IMR-90 (cell line): ENCODE measurements at regions not wholly inside any gene's neighbourhood (a gene's known extent, or its start where the extent isn't known, plus 50 kb on each side); places are given as distances from the start of the nearest gene placed in this dataset.
A peak's percentile ranks its signal among the peaks of the same experiment; 100 is the strongest.

Experiments used
- ATAC-seq: fragments of 200-7000 bp; cut with Tn5 transposase; 2 replicates; pipeline ENCODE4 v1.9.1; 2020; ENCODE audit warnings: low read depth, mild to moderate bottlenecking, moderate library complexity
- BruUV-seq: library from RNA; stranded (reverse); fragments of 400-500 nt; replicated peaks from 2 replicates; lab custom pipeline; 2021; lab: Mats Ljungman, UMichigan
- CTCF ChIA-PET: fragments of 300-600 bp; formaldehyde crosslinking; extraction: SDS; loops from one replicate; lab custom pipeline; 2021; ENCODE audit warnings: antibody characterized with exemption; lab: Yijun Ruan, JAX
- POLR2A ChIA-PET: fragments of 300-600 bp; sonication (Branson Sonifier 250); formaldehyde crosslinking; loops from one replicate; lab custom pipeline; 2022; ENCODE audit warnings: antibody characterized with exemption; ENCODE audit not compliant: unreplicated experiment; lab: Charles Lee
- DNase-seq: peaks from one replicate; pipeline ENCODE4 v3.0.0; 2013
- H2AFZ ChIP-seq: replicated peaks from 2 replicates; pipeline ENCODE3; 2013; ENCODE audit warnings: low read length, mild to moderate bottlenecking; ENCODE audit not compliant: poor library complexity
- H2AK5ac ChIP-seq: 2 replicates; pipeline ENCODE4 v1.6.1; 2013; ENCODE audit warnings: low read depth, low read length, inconsistent platforms
- H2AK9ac ChIP-seq: replicated peaks from 2 replicates; pipeline ENCODE3; 2013; ENCODE audit warnings: mild to moderate bottlenecking, low read depth, low read length, moderate library complexity; ENCODE audit not compliant: poor library complexity
- H2BK120ac ChIP-seq: 2 replicates; pipeline ENCODE4 v1.6.1; 2013; ENCODE audit warnings: low read depth, low read length, inconsistent platforms
- H2BK15ac ChIP-seq: 3 replicates; pipeline ENCODE4 v1.6.1; 2013; ENCODE audit warnings: low read depth, low read length, inconsistent platforms
- H2BK20ac ChIP-seq: 2 replicates; pipeline ENCODE4 v1.6.1; 2013; ENCODE audit warnings: low read depth, mild to moderate bottlenecking, inconsistent platforms, low read length, moderate library complexity
- H2BK5ac ChIP-seq: 2 replicates; pipeline ENCODE4 v1.6.1; 2013; ENCODE audit warnings: mild to moderate bottlenecking, low read depth, low read length, inconsistent platforms; ENCODE audit not compliant: poor library complexity, severe bottlenecking
- H3K14ac ChIP-seq: replicated peaks from 2 replicates; pipeline ENCODE4 v1.6.1; 2013; ENCODE audit warnings: low read depth, low read length, inconsistent platforms
- H3K18ac ChIP-seq: 2 replicates; pipeline ENCODE4 v1.6.1; 2013; ENCODE audit warnings: low read depth, low read length, control low read depth
- H3K23ac ChIP-seq: 2 replicates; pipeline ENCODE4 v1.6.1; 2013; ENCODE audit warnings: low read depth, low read length, inconsistent platforms
- H3K27ac ChIP-seq: 2 replicates; pipeline ENCODE4 v1.5.1; 2013; ENCODE audit warnings: mild to moderate bottlenecking, control low read depth, low read length; ENCODE audit not compliant: insufficient read depth
- H3K27me3 ChIP-seq: 2 replicates; pipeline ENCODE4 v1.6.1; 2013; ENCODE audit warnings: low read length; ENCODE audit not compliant: control insufficient read depth, insufficient read depth
- H3K36me3 ChIP-seq: 2 replicates; pipeline ENCODE4 v1.6.1; 2013; ENCODE audit warnings: low read length, mixed read lengths; ENCODE audit not compliant: control insufficient read depth, insufficient read depth
- H3K4ac ChIP-seq: 2 replicates; pipeline ENCODE4 v1.6.1; 2013; ENCODE audit warnings: low read depth, low read length, inconsistent platforms
- H3K4me1 ChIP-seq: 2 replicates; pipeline ENCODE4 v1.6.1; 2013; ENCODE audit warnings: low read length, mixed read lengths; ENCODE audit not compliant: control insufficient read depth, insufficient read depth
- H3K4me2 ChIP-seq: 2 replicates; pipeline ENCODE4 v1.6.1; 2013; ENCODE audit warnings: low read depth, mild to moderate bottlenecking, control low read depth, low read length, moderate library complexity
- H3K4me3 ChIP-seq: 2 replicates; pipeline ENCODE4 v1.5.1; 2013; ENCODE audit warnings: low read depth, mild to moderate bottlenecking, control low read depth, low read length, moderate library complexity; ENCODE audit not compliant: insufficient read depth
- H3K56ac ChIP-seq: 2 replicates; pipeline ENCODE4 v1.6.1; 2013; ENCODE audit warnings: low read length, inconsistent platforms; ENCODE audit not compliant: insufficient read depth; ENCODE audit errors: extremely low read depth
- H3K79me1 ChIP-seq, 2 experiments: 2 replicates each; pipeline ENCODE4 v1.6.1; 2013; ENCODE audit warnings: low read length in 2 of 2, inconsistent platforms in 1 of 2, low read depth in 1 of 2
- H3K9ac ChIP-seq: 2 replicates; pipeline ENCODE4 v1.6.1; 2013; ENCODE audit warnings: low read depth, low read length, control low read depth
- H3K9me1 ChIP-seq: 2 replicates; pipeline ENCODE4 v1.6.1; 2013; ENCODE audit warnings: low read length, inconsistent platforms; ENCODE audit not compliant: insufficient read depth
- H3K9me3 ChIP-seq: 2 replicates; pipeline ENCODE4 v1.6.1; 2013; ENCODE audit warnings: low read length; ENCODE audit not compliant: control insufficient read depth, insufficient read depth
- H4K20me1 ChIP-seq: 2 replicates; pipeline ENCODE4 v1.6.1; 2013; ENCODE audit warnings: low read length, inconsistent platforms; ENCODE audit not compliant: insufficient read depth
- H4K5ac ChIP-seq: 2 replicates; pipeline ENCODE4 v1.6.1; 2013; ENCODE audit warnings: mild to moderate bottlenecking, low read depth, low read length, control low read depth
- H4K8ac ChIP-seq, 2 experiments: 2 replicates each; pipeline ENCODE4 v1.6.1; 2013; ENCODE audit warnings: low read depth in 2 of 2, low read length in 2 of 2, control low read depth in 1 of 2, inconsistent platforms in 1 of 2
- H4K91ac ChIP-seq: 2 replicates; pipeline ENCODE4 v1.6.1; 2013; ENCODE audit warnings: low read depth, low read length, inconsistent platforms; ENCODE audit not compliant: insufficient read depth
- BHLHE40 ChIP-seq: fragments of 150-350 bp; IDR thresholded peaks from 2 replicates; pipeline ENCODE4 v1.6.1; 2016; ENCODE audit warnings: mild to moderate bottlenecking, low read depth, low read length
- CEBPB ChIP-seq: IDR thresholded peaks from 2 replicates; pipeline ENCODE4 v1.6.1; 2012; ENCODE audit warnings: low read depth, low read length, improper control_type of control experiment
- CHD1 ChIP-seq: IDR thresholded peaks from 2 replicates; pipeline ENCODE4 v1.6.1; 2012; ENCODE audit warnings: low read depth, low read length, improper control_type of control experiment
- ELK1 ChIP-seq: fragments of 150-350 bp; IDR thresholded peaks from 2 replicates; pipeline ENCODE4 v1.6.1; 2016; ENCODE audit warnings: low read depth, mild to moderate bottlenecking, low read length, moderate library complexity, borderline replicate concordance
- FOS ChIP-seq: fragments of 150-350 bp; IDR thresholded peaks from 2 replicates; pipeline ENCODE4 v1.6.1; 2016; ENCODE audit warnings: low read depth, low read length
- MAFK ChIP-seq: IDR thresholded peaks from 2 replicates; pipeline ENCODE4 v1.6.1; 2012; ENCODE audit warnings: low read depth, low read length, improper control_type of control experiment
- MAZ ChIP-seq: IDR thresholded peaks from 2 replicates; pipeline ENCODE4 v1.6.1; 2012; ENCODE audit warnings: low read depth, mild to moderate bottlenecking, low read length, improper control_type of control experiment, moderate library complexity, borderline replicate concordance
- MXI1 ChIP-seq: IDR thresholded peaks from 2 replicates; pipeline ENCODE4 v1.6.1; 2012; ENCODE audit warnings: low read depth, mild to moderate bottlenecking, low read length, moderate library complexity, borderline replicate concordance
- POLR2A ChIP-seq: IDR thresholded peaks from 2 replicates; pipeline ENCODE4 v1.6.1; 2012; ENCODE audit warnings: mild to moderate bottlenecking, low read depth, low read length
- RAD21 ChIP-seq: IDR thresholded peaks from 2 replicates; pipeline ENCODE4 v1.6.1; 2012; ENCODE audit warnings: low read length, improper control_type of control experiment
- RCOR1 ChIP-seq: IDR thresholded peaks from 2 replicates; pipeline ENCODE4 v1.6.1; 2012; ENCODE audit warnings: mild to moderate bottlenecking, low read length, improper control_type of control experiment; ENCODE audit not compliant: insufficient replicate concordance
- RFX5 ChIP-seq: IDR thresholded peaks from 2 replicates; pipeline ENCODE4 v1.8.0; 2012; ENCODE audit warnings: low read depth, mild to moderate bottlenecking, low read length, moderate library complexity
- SMC3 ChIP-seq: fragments of 150-350 bp; IDR thresholded peaks from 2 replicates; pipeline ENCODE4 v1.6.1; 2016; ENCODE audit warnings: low read depth, mild to moderate bottlenecking, antibody characterized with exemption, low read length, moderate library complexity
- USF2 ChIP-seq: fragments of 150-350 bp; IDR thresholded peaks from 2 replicates; pipeline ENCODE4 v1.6.1; 2017; ENCODE audit warnings: mild to moderate bottlenecking, antibody characterized with exemption, low read length, low read depth
- WGBS, 2 experiments: methylation state at CpG; one replicate each; pipeline versions ENCODE4 v1.1.5 to v1.1.7; 2013; ENCODE audit warnings: missing lambda C conversion rate in 2 of 2; ENCODE audit not compliant: insufficient read length in 1 of 2; ENCODE audit errors: extremely low coverage in 2 of 2; 5-methylcytosine and 5-hydroxymethylcytosine counted together
- dilution Hi-C: fragments of 300-500 bp; cut with HindIII; formaldehyde crosslinking; loops from one replicate; pipeline ENCODE4 v1.14.3; 2018; ENCODE audit warnings: low sequenced_read_pairs; ENCODE audit not compliant: unreplicated experiment
- in situ Hi-C: fragments of 300-500 bp; cut with MboI; formaldehyde crosslinking; loops from 3 replicates; pipeline ENCODE4 v1.14.3; 2019; ENCODE audit warnings: low sequenced_read_pairs, inconsistent platforms, mixed read lengths
- intact Hi-C: fragments of 100-400 bp; cut with micrococcal nuclease; formaldehyde crosslinking; loops from 2 replicates; pipeline ENCODE4 v1.10.0; 2022
- TF ChIP-seq, protein P1 (sequence below): conservative IDR thresholded peaks from 2 replicates; pipeline ENCODE4 v1.5.1; 2012; ENCODE audit warnings: mild to moderate bottlenecking, low read depth, low read length, improper control_type of control experiment

DNA sequence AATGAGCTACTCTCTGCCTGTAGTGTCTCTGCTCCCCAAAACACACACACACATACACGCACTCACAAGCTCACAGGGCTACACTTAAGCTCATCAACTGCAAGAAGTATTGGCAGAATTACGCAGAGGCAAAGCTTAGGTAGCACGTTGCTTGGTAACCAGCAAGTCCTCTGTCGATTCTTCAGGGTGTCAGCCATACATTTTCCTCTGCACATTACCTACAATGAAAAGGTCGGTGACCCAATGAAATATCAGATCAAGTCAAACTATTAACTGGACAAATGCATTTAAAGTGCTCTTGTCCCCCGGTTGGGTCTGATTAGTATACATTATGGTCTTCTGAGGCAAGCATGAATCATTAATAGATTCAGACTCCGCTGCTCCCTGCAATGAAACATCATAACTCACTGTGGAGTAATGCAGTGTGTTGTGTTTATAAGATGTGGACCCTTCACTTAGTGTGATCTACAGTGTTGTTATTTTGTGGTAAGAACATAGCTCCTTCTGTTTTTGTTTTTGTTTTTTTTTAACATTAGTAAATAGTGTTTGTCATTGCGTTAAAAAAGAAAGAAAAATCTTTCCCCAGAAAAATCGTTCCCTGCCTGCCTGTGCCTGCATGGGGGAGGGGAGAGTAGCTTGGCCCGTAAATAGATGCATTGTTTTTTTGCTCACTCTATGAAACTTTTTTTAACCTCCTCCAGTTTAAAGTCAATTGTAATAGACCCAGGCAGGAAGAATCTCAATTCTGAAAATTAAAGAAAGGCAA is 325.5 kb downstream of the SFMBT2 start:
- peak overlapping the region; percentile 36 for H3K4me2 ChIP-seq
- no peak; the same call in 1 of the 2 replicates for TF ChIP-seq CEBPB
- no peak for TF ChIP-seq USF2
- TF ChIP-seq SMC3: no peak
- TF ChIP-seq POLR2A: no peak
- no peak for TF ChIP-seq RFX5
- no peak for TF ChIP-seq MAZ
- TF ChIP-seq, protein P1, sequence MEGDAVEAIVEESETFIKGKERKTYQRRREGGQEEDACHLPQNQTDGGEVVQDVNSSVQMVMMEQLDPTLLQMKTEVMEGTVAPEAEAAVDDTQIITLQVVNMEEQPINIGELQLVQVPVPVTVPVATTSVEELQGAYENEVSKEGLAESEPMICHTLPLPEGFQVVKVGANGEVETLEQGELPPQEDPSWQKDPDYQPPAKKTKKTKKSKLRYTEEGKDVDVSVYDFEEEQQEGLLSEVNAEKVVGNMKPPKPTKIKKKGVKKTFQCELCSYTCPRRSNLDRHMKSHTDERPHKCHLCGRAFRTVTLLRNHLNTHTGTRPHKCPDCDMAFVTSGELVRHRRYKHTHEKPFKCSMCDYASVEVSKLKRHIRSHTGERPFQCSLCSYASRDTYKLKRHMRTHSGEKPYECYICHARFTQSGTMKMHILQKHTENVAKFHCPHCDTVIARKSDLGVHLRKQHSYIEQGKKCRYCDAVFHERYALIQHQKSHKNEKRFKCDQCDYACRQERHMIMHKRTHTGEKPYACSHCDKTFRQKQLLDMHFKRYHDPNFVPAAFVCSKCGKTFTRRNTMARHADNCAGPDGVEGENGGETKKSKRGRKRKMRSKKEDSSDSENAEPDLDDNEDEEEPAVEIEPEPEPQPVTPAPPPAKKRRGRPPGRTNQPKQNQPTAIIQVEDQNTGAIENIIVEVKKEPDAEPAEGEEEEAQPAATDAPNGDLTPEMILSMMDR: no peak
- TF ChIP-seq CHD1: no peak
- TF ChIP-seq MXI1: no peak
- TF ChIP-seq MAFK: no peak
- TF ChIP-seq RCOR1: no peak
- TF ChIP-seq ELK1: no peak
- no peak for TF ChIP-seq RAD21
- no peak for TF ChIP-seq BHLHE40
- TF ChIP-seq FOS: no peak

More for the DNA sequence above, 325.5 kb downstream of the SFMBT2 start:
- Histone ChIP-seq H3K23ac (no peak overlapping the region), H2BK15ac (no peak overlapping the region), H3K27ac (no peak overlapping the region), H4K8ac (peak overlapping the region in 1 of 2 experiments; percentile 12; a peak in 1 of 4 replicates), H4K5ac (no peak overlapping the region), H3K4ac (no peak overlapping the region), H3K4me3 (no peak overlapping the region), H2BK20ac (no peak overlapping the region), H3K9me1 (0 out of 2 replicates have a peak, but pooled peaks cover 5% of the 10 kb centered on the region), H2AFZ (no peak overlapping the region), H3K27me3 (no peaks in the 10 kb centered on the region; the same call in 1 of the 2 replicates), H3K56ac (no peak overlapping the region), H2AK5ac (no peak overlapping the region), H4K91ac (no peak overlapping the region), H3K9me3 (no peaks in the 10 kb centered on the region), H4K20me1 (no peaks in the 10 kb centered on the region), H3K18ac (peak overlapping the region; percentile 9; the same call in 1 of the 2 replicates), H3K4me1 (peaks cover 7% of the 10 kb centered on the region; the same call in 1 of the 2 replicates), H3K79me1 (no peaks in the 10 kb centered on the region), H2AK9ac (no peak overlapping the region), H3K14ac (no peak overlapping the region), H2BK5ac (no peak overlapping the region), H3K9ac (no peak overlapping the region), H3K36me3 (no peaks in the 10 kb centered on the region), H2BK120ac (no peak overlapping the region)
- dilution Hi-C loops (no loop called here), in situ Hi-C loops (no loop called here), intact Hi-C loops (no loop called here)
- 57% methylated on average over 3 of the region's 10 CpGs; no CpG with 5 or more reads in 1 of the 2 experiments for WGBS, 2 experiments
- ATAC-seq (peak; percentile 60), DNase-seq (peak; percentile 64)
- ChIA-PET CTCF (interaction anchor here (0.6 kb wide), 2 partner anchors 31 to 258 kb away, joined by 3 to 4 read pairs; no protein-coding TSS in a partner anchor), POLR2A (no interaction called here)
- no TSS peak for BruUV-seq
